HepG2 (cell line): ENCODE measurements at regions not wholly inside any gene's neighbourhood (a gene's known extent, or its start where the extent isn't known, plus 50 kb on each side); places are given as distances from the start of the nearest gene placed in this dataset.

Source experiments
- ATAC-seq: fragments of 200-7000 bp; cut with Tn5 transposase; 3 replicates; pipeline ENCODE4 v1.9.1; 2020; ENCODE audit warnings: mild to moderate bottlenecking, moderate library complexity
- BruUV-seq: library from RNA; stranded (reverse); fragments of 400-500 nt; replicated peaks from 2 replicates; lab custom pipeline; 2021; lab: Mats Ljungman, UMichigan
- CTCF ChIA-PET: fragments of 300-600 bp; formaldehyde crosslinking; extraction: SDS; loops from one replicate; lab custom pipeline; 2021; ENCODE audit warnings: low total read pairs, inconsistent platforms, low intra/inter-chr PET ratio; lab: Yijun Ruan, JAX
- POLR2A ChIA-PET: fragments of 350-600 bp; sonication (Branson Sonifier 250); formaldehyde crosslinking; loops from one replicate; lab custom pipeline; 2020; ENCODE audit warnings: antibody characterized with exemption, inconsistent platforms; lab: Yijun Ruan, JAX
- DNase-seq: peaks from one replicate; pipeline ENCODE4 v3.0.0-alpha.2; 2015; ENCODE audit warnings: low spot score
- FAIRE-seq: peaks from 3 replicates; lab custom pipeline; 2011; peaks lifted over from hg19 to GRCh38; lab: Jason Lieb, UNC
- H2AFZ ChIP-seq: one replicate; pipeline ENCODE4 v1.6.1; 2011; ENCODE audit warnings: low read length, inconsistent platforms
- H3K27ac ChIP-seq: fragments of 300-600 bp; 3 replicates; pipeline ENCODE4 v1.8.0; 2011; ENCODE audit warnings: mixed run types, mild to moderate bottlenecking, mixed read lengths, low read length, inconsistent platforms; ENCODE audit not compliant: insufficient read depth; ENCODE audit errors: extremely low read length
- H3K27me3 ChIP-seq, 2 experiments: fragments of 200-600 bp in 1 of 2; 2 replicates in 1 of 2; 3 replicates in 1 of 2; pipeline versions ENCODE4 v1.6.0 to v1.8.0; 2011; ENCODE audit warnings: low read length in 2 of 2, mild to moderate bottlenecking in 2 of 2, moderate library complexity in 2 of 2, inconsistent platforms in 1 of 2; ENCODE audit not compliant: insufficient read depth in 2 of 2, control insufficient read depth in 1 of 2
- H3K36me3 ChIP-seq, 2 experiments: fragments of 200-600 bp in 1 of 2; replicated peaks in 1 of 2; 2 replicates in 1 of 2; 3 replicates in 1 of 2; pipeline versions ENCODE4 v1.5.1 to v1.8.0; 2011; ENCODE audit warnings: low read length in 2 of 2, inconsistent platforms in 1 of 2; ENCODE audit not compliant: insufficient read depth in 2 of 2, control insufficient read depth in 1 of 2
- H3K4me1 ChIP-seq: 2 replicates; pipeline ENCODE4 v1.5.1; 2012; ENCODE audit warnings: low read length, inconsistent platforms; ENCODE audit not compliant: insufficient read depth
- H3K4me2 ChIP-seq: 2 replicates; pipeline ENCODE4 v1.6.0; 2011; ENCODE audit warnings: low read depth, low read length, inconsistent platforms
- H3K4me3 ChIP-seq, 3 experiments: fragments of 200-600 bp in 1 of 3; sonication (generic), shearing (Covaris generic) in 1 of 3; replicated peaks in 1 of 3; 2 replicates each; pipeline ENCODE4 v1.5.1; 2011 to 2016; ENCODE audit warnings: low read length in 3 of 3, inconsistent platforms in 2 of 3, low read depth in 2 of 3, mild to moderate bottlenecking in 2 of 3, control low read depth in 1 of 3, mixed read lengths in 1 of 3; ENCODE audit not compliant: insufficient read depth in 1 of 3
- H3K79me2 ChIP-seq: one replicate; pipeline ENCODE4 v1.6.1; 2011; ENCODE audit warnings: low read length, inconsistent platforms; ENCODE audit not compliant: insufficient read depth
- H3K9ac ChIP-seq: 2 replicates; pipeline ENCODE4 v1.6.0; 2011; ENCODE audit warnings: mild to moderate bottlenecking, low read depth, low read length, inconsistent platforms; ENCODE audit not compliant: insufficient read depth
- H3K9me3 ChIP-seq: 2 replicates; pipeline ENCODE4 v1.5.1; 2012; ENCODE audit warnings: mild to moderate bottlenecking, low read length
- H4K20me1 ChIP-seq: 2 replicates; pipeline ENCODE4 v1.6.0; 2011; ENCODE audit warnings: inconsistent platforms, mild to moderate bottlenecking, low read length, moderate library complexity; ENCODE audit not compliant: insufficient read depth
- ATM ChIP-seq: fragments of 450-650 bp; IDR thresholded peaks from 2 replicates; pipeline ENCODE4 v1.7.1; 2017; ENCODE audit warnings: mild to moderate bottlenecking, borderline replicate concordance
- CEBPB ChIP-seq: IDR thresholded peaks from 2 replicates; pipeline ENCODE4 v1.6.1; 2011; ENCODE audit warnings: low read depth, low read length, improper control_type of control experiment, borderline replicate concordance
- EED ChIP-seq: sonication (generic); formaldehyde crosslinking; IDR thresholded peaks from 2 replicates; pipeline ENCODE4 v1.5.0; 2020; ENCODE audit warnings: mild to moderate bottlenecking, missing genetic modification reagents
- HDAC2 ChIP-seq: sonication (generic); formaldehyde crosslinking; IDR thresholded peaks from 2 replicates; pipeline ENCODE4 v1.4.0; 2020; ENCODE audit warnings: missing genetic modification reagents
- HNRNPUL1 ChIP-seq: fragments of 200-400 bp; formaldehyde crosslinking; IDR thresholded peaks from 2 replicates; pipeline ENCODE4 v1.6.1; 2017; ENCODE audit warnings: low read depth, mild to moderate bottlenecking, low read length, moderate library complexity
- JUND ChIP-seq: sonication (generic); formaldehyde crosslinking; IDR thresholded peaks from 2 replicates; pipeline ENCODE4 v1.8.0; 2022; ENCODE audit warnings: mild to moderate bottlenecking, missing genetic modification reagents
- ZNF224 ChIP-seq: sonication (generic); formaldehyde crosslinking; IDR thresholded peaks from 2 replicates; pipeline ENCODE4 v1.5.0; 2020; ENCODE audit warnings: mild to moderate bottlenecking, missing genetic modification reagents
- WGBS: methylation state at CpG from one replicate; pipeline ENCODE4 v1.1.6; 2017; ENCODE audit warnings: low lambda C conversion rate; 5-methylcytosine and 5-hydroxymethylcytosine counted together
- in situ Hi-C: cut with HindIII; loops from 2 replicates; pipeline ENCODE4 v1.10.0; 2017; ENCODE audit warnings: low pct_unique_long_range_greater_than_20kb; ENCODE audit not compliant: extremely low pct_ligation_motif_present
- intact Hi-C: fragments of 100-400 bp; cut with micrococcal nuclease; formaldehyde crosslinking; loops from one replicate; pipeline ENCODE4 v1.10.0; 2022; ENCODE audit not compliant: unreplicated experiment
- TF ChIP-seq, protein P1 (sequence below): sonication (generic); formaldehyde crosslinking; conservative IDR thresholded peaks from 2 replicates; pipeline ENCODE4 v1.5.0; 2020; ENCODE audit warnings: missing genetic modification reagents
- TF ChIP-seq, protein P2 (sequence below): sonication (generic); formaldehyde crosslinking; IDR thresholded peaks from 2 replicates; pipeline ENCODE4 v1.9.0; 2021; ENCODE audit warnings: missing genetic modification reagents, mild to moderate bottlenecking, borderline replicate concordance
- TF ChIP-seq, protein P3 (sequence below): sonication (generic); formaldehyde crosslinking; IDR thresholded peaks from 2 replicates; pipeline ENCODE4; 2020; ENCODE audit warnings: missing genetic modification reagents, mild to moderate bottlenecking, borderline replicate concordance
- TF ChIP-seq, protein P4 (sequence below): sonication (generic); formaldehyde crosslinking; IDR thresholded peaks from 2 replicates; pipeline ENCODE4 v1.4.0; 2020; ENCODE audit warnings: mild to moderate bottlenecking, missing genetic modification reagents

DNA sequence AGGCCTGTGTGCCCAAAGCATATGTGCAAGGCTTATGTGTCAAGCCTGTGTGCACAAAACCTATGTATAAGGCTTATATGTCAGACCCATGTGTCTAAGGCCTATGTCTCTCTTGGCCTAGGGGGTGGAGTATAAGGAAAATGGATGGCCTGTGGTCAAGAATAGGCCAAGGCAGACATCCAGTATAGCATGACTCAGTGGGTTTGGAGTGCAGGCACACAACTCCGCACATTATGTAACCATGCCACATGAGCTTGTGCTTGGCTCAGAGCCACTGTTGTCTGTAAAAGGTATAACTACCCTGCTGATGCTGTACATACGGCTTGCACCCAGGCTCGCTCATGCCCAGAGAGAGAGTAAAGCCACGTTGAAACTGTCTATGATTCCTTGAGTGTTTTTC, 626.4 kb upstream of the NUDT12 start:
- no peaks in the 10 kb centered on the region for H3K79me2 ChIP-seq
- H3K4me3 ChIP-seq, result no peak overlapping the region
- H4K20me1 ChIP-seq, result no peaks in the 10 kb centered on the region
- 39% methylated on average over 3 of the region's 4 CpGs for WGBS
- no peaks in the 10 kb centered on the region for H3K36me3 ChIP-seq
- no peak overlapping the region for H3K4me2 ChIP-seq
- no peak overlapping the region for H2AFZ ChIP-seq
- H3K9me3 ChIP-seq, result peaks cover 12% of the 10 kb centered on the region
- H3K27ac ChIP-seq, result no peak overlapping the region
- intact Hi-C loops (no loop called here), in situ Hi-C loops (no loop called here)
- DNase-seq (no peak), ATAC-seq (no peak), FAIRE-seq (no peak)
- no peaks in the 10 kb centered on the region for H3K27me3 ChIP-seq
- POLR2A ChIA-PET, result no interaction called here
- BruUV-seq, result no TSS peak
- H3K9ac ChIP-seq, result no peak overlapping the region
- CTCF ChIA-PET, result no interaction called here
- TF ChIP-seq ATM, result no peak
- H3K4me1 ChIP-seq, result no peaks in the 10 kb centered on the region

DNA sequence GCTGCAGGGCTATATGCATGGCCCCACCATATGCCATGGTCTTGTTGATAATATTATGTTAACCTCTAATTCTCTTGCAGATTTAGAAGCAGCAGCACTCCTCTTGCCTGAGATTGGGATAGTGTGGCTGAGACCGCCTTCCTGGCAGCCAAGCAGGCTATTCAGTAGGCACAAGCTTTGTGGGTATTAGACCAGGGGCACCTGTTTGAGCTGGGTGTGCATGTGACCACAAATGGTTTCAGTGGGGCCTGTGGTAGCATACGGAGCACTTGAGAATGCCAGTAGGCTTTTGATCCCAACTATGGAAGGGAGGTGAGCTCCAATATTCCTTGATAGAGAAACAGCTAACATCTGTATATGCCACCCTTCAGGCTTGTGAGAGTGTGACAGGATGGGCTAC, 625.1 kb upstream of the NUDT12 start:
- intact Hi-C loops, result no loop called here
- ATAC-seq, result no peak
- no peak for TF ChIP-seq CEBPB
- TF ChIP-seq, protein P1, sequence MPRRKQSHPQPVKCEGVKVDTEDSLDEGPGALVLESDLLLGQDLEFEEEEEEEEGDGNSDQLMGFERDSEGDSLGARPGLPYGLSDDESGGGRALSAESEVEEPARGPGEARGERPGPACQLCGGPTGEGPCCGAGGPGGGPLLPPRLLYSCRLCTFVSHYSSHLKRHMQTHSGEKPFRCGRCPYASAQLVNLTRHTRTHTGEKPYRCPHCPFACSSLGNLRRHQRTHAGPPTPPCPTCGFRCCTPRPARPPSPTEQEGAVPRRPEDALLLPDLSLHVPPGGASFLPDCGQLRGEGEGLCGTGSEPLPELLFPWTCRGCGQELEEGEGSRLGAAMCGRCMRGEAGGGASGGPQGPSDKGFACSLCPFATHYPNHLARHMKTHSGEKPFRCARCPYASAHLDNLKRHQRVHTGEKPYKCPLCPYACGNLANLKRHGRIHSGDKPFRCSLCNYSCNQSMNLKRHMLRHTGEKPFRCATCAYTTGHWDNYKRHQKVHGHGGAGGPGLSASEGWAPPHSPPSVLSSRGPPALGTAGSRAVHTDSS, result no peak
- no peak for TF ChIP-seq JUND
- TF ChIP-seq, protein P2, sequence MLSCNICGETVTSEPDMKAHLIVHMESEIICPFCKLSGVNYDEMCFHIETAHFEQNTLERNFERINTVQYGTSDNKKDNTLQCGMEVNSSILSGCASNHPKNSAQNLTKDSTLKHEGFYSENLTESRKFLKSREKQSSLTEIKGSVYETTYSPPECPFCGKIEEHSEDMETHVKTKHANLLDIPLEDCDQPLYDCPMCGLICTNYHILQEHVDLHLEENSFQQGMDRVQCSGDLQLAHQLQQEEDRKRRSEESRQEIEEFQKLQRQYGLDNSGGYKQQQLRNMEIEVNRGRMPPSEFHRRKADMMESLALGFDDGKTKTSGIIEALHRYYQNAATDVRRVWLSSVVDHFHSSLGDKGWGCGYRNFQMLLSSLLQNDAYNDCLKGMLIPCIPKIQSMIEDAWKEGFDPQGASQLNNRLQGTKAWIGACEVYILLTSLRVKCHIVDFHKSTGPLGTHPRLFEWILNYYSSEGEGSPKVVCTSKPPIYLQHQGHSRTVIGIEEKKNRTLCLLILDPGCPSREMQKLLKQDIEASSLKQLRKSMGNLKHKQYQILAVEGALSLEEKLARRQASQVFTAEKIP, result no peak
- TF ChIP-seq EED (CRISPR knock-in tag), result no peak
- TF ChIP-seq, protein P3, sequence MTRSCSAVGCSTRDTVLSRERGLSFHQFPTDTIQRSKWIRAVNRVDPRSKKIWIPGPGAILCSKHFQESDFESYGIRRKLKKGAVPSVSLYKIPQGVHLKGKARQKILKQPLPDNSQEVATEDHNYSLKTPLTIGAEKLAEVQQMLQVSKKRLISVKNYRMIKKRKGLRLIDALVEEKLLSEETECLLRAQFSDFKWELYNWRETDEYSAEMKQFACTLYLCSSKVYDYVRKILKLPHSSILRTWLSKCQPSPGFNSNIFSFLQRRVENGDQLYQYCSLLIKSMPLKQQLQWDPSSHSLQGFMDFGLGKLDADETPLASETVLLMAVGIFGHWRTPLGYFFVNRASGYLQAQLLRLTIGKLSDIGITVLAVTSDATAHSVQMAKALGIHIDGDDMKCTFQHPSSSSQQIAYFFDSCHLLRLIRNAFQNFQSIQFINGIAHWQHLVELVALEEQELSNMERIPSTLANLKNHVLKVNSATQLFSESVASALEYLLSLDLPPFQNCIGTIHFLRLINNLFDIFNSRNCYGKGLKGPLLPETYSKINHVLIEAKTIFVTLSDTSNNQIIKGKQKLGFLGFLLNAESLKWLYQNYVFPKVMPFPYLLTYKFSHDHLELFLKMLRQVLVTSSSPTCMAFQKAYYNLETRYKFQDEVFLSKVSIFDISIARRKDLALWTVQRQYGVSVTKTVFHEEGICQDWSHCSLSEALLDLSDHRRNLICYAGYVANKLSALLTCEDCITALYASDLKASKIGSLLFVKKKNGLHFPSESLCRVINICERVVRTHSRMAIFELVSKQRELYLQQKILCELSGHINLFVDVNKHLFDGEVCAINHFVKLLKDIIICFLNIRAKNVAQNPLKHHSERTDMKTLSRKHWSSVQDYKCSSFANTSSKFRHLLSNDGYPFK (CRISPR knock-in tag), result no peak
- no peak for TF ChIP-seq HDAC2 (CRISPR knock-in tag)
- no peak for TF ChIP-seq ZNF224
- TF ChIP-seq HNRNPUL1, result no peak
- TF ChIP-seq, protein P4, sequence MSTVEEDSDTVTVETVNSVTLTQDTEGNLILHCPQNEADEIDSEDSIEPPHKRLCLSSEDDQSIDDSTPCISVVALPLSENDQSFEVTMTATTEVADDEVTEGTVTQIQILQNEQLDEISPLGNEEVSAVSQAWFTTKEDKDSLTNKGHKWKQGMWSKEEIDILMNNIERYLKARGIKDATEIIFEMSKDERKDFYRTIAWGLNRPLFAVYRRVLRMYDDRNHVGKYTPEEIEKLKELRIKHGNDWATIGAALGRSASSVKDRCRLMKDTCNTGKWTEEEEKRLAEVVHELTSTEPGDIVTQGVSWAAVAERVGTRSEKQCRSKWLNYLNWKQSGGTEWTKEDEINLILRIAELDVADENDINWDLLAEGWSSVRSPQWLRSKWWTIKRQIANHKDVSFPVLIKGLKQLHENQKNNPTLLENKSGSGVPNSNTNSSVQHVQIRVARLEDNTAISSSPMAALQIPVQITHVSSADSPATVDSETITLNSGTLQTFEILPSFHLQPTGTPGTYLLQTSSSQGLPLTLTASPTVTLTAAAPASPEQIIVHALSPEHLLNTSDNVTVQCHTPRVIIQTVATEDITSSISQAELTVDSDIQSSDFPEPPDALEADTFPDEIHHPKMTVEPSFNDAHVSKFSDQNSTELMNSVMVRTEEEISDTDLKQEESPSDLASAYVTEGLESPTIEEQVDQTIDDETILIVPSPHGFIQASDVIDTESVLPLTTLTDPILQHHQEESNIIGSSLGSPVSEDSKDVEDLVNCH (CRISPR knock-in tag), result no peak

More for the DNA sequence above, 625.1 kb upstream of the NUDT12 start:
- Histone ChIP-seq H3K9me3 (peaks cover 12% of the 10 kb centered on the region), H3K36me3 (no peaks in the 10 kb centered on the region), H3K27ac (no peak overlapping the region), H3K9ac (no peak overlapping the region), H3K4me2 (no peak overlapping the region), H4K20me1 (no peaks in the 10 kb centered on the region), H2AFZ (no peak overlapping the region), H3K4me3 (no peak overlapping the region), H3K79me2 (no peaks in the 10 kb centered on the region), H3K27me3 (no peaks in the 10 kb centered on the region), H3K4me1 (no peaks in the 10 kb centered on the region)
- no TSS peak for BruUV-seq
- no peak for DNase-seq
- in situ Hi-C loops, result no loop called here
- CTCF ChIA-PET, result no interaction called here
- POLR2A ChIA-PET, result no interaction called here
- FAIRE-seq, result no peak
- WGBS, result no CpG with 5 or more reads among the region's 2 CpGs
